ENCODE measurements at regions not wholly inside any gene's neighbourhood (a gene's known extent, or its start where the extent isn't known, plus 50 kb on each side); places are given as distances from the start of the nearest gene placed in this dataset.

DNA sequence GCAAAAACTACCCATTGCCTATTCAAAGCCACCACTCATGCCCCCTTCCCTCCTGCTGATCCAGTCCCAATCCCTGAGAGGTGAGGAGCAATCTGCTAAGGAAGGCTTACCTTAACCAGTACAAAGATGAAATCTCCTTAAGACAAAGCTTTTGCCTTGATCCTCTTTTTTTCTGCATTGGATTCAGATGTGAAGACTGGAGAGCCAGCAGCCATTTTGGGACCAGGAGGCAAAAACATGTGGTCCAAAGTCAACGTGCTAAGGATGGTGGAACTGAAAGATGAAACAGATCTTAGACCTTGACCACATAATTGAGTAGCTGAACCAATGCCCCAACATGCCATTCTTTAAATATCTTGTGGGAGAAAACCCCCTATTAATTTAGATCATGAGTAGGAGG, 171.4 kb downstream of the IRX5 start:
- BruUV-seq (replicated peaks), result no TSS peak
- no peak overlapping the region for H4K91ac ChIP-seq (ENCODE audit: insufficient read depth, low read depth, low read length)

More for the DNA sequence above, 171.4 kb downstream of the IRX5 start:
- Histone ChIP-seq H3K9me3 (ENCODE audit: control insufficient read depth, insufficient read depth, low read length) (peaks cover 12% of the 10 kb centered on the region; the same call in 1 of the 2 replicates), H3K4me2 (ENCODE audit: low read depth, low read length) (no peak overlapping the region), H2BK120ac (ENCODE audit: low read depth, low read length) (no peak overlapping the region), H3K18ac (ENCODE audit: low read depth, low read length) (no peak overlapping the region), H4K5ac (ENCODE audit: low read depth, low read length) (no peak overlapping the region), H2AK5ac (ENCODE audit: low read depth, low read length) (no peak overlapping the region), H3K56ac (ENCODE audit: extremely low read depth, insufficient read depth, low read length) (no peak overlapping the region), H4K20me1 (ENCODE audit: insufficient read depth, low read length) (no peaks in the 10 kb centered on the region), H3K9ac (ENCODE audit: low read depth, low read length) (no peak overlapping the region), H3K23ac (ENCODE audit: low read depth, low read length) (no peak overlapping the region), H3K4ac (ENCODE audit: low read depth, low read length) (no peak overlapping the region), H3K27ac (ENCODE audit: insufficient read depth, low read length) (no peak overlapping the region), H2AK9ac (replicated peaks; ENCODE audit: low read depth, low read length, poor library complexity) (no peak overlapping the region), H3K27me3 (ENCODE audit: control insufficient read depth, insufficient read depth, low read length) (no peaks in the 10 kb centered on the region), H3K4me3 (ENCODE audit: insufficient read depth, low read depth, low read length) (no peak overlapping the region), H3K79me1 (ENCODE audit: low read depth in 1 of 2, low read length in 2 of 2) (no peaks in the 10 kb centered on the region), H4K8ac (ENCODE audit: low read depth in 2 of 2, low read length in 2 of 2) (no peak overlapping the region), H2BK20ac (ENCODE audit: low read depth, low read length) (no peak overlapping the region), H3K36me3 (ENCODE audit: control insufficient read depth, insufficient read depth, low read length) (no peaks in the 10 kb centered on the region), H3K14ac (replicated peaks; ENCODE audit: low read depth, low read length) (no peak overlapping the region), H3K4me1 (ENCODE audit: control insufficient read depth, insufficient read depth, low read length) (no peaks in the 10 kb centered on the region), H3K9me1 (ENCODE audit: insufficient read depth, low read length) (no peaks in the 10 kb centered on the region), H2BK5ac (ENCODE audit: low read depth, low read length, poor library complexity, severe bottlenecking) (no peak overlapping the region), H2AFZ (replicated peaks; ENCODE audit: low read length, poor library complexity) (no peak overlapping the region), H2BK15ac (ENCODE audit: low read depth, low read length) (no peak overlapping the region)
- TF ChIP-seq FOS (IDR thresholded peaks at IDR 0.05; ENCODE audit: low read depth, low read length), result no peak
- TF ChIP-seq, protein P1, sequence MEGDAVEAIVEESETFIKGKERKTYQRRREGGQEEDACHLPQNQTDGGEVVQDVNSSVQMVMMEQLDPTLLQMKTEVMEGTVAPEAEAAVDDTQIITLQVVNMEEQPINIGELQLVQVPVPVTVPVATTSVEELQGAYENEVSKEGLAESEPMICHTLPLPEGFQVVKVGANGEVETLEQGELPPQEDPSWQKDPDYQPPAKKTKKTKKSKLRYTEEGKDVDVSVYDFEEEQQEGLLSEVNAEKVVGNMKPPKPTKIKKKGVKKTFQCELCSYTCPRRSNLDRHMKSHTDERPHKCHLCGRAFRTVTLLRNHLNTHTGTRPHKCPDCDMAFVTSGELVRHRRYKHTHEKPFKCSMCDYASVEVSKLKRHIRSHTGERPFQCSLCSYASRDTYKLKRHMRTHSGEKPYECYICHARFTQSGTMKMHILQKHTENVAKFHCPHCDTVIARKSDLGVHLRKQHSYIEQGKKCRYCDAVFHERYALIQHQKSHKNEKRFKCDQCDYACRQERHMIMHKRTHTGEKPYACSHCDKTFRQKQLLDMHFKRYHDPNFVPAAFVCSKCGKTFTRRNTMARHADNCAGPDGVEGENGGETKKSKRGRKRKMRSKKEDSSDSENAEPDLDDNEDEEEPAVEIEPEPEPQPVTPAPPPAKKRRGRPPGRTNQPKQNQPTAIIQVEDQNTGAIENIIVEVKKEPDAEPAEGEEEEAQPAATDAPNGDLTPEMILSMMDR (conservative IDR thresholded peaks at IDR 0.05; ENCODE audit: low read depth, low read length), result no peak
- no peak for TF ChIP-seq BHLHE40 (IDR thresholded peaks at IDR 0.05; ENCODE audit: low read depth, low read length)
- no peak for TF ChIP-seq SMC3 (IDR thresholded peaks at IDR 0.05; ENCODE audit: low read depth, low read length)
- TF ChIP-seq MAFK (IDR thresholded peaks at IDR 0.05; ENCODE audit: low read depth, low read length), result no peak
- no peak for TF ChIP-seq CHD1 (IDR thresholded peaks at IDR 0.05; ENCODE audit: low read depth, low read length)
- CTCF ChIA-PET, result no interaction called here
- ATAC-seq (ENCODE audit: low read depth) (no peak), DNase-seq (no peak)
- in situ Hi-C loops (cut with MboI; ENCODE audit: low sequenced_read_pairs), result no loop called here
- intact Hi-C loops (cut with micrococcal nuclease), result no loop called here
- POLR2A ChIA-PET (ENCODE audit: unreplicated experiment), result no interaction called here
- no CpG with 5 or more reads among the region's 1 CpG for WGBS, 2 experiments (ENCODE audit: extremely low coverage in 2 of 2, insufficient read length in 1 of 2)
- dilution Hi-C loops (cut with HindIII; ENCODE audit: low sequenced_read_pairs, unreplicated experiment), result no loop called here

Measured in IMR-90 (cell line).